Lower leg skin (tissue), 3 donors: ENCODE measurements at regions not wholly inside any gene's neighbourhood (a gene's known extent, or its start where the extent isn't known, plus 50 kb on each side); places are given as distances from the start of the nearest gene placed in this dataset.

Source experiments
- CTCF ChIP-seq, 3 donors: fragments of 450-650 bp; IDR thresholded peaks; one replicate each; pipeline ENCODE4 v1.5.1; 2016; ENCODE audit warnings: antibody characterized with exemption in 3 of 3, mild to moderate bottlenecking in 3 of 3, moderate library complexity in 2 of 3
- POLR2A ChIP-seq, 2 donors: fragments of 450-650 bp; IDR thresholded peaks; one replicate each; pipeline ENCODE4 v1.6.1; 2016 to 2017; ENCODE audit warnings: antibody characterized with exemption in 2 of 2, mild to moderate bottlenecking in 1 of 2, moderate library complexity in 1 of 2

- no peak for TF ChIP-seq CTCF (IDR thresholded peaks at IDR 0.05)
- no peak for TF ChIP-seq POLR2A (IDR thresholded peaks at IDR 0.05)
These were observed 192.7 kb upstream of the GPR12 start for GRCh38 chr13:26953291-26953690.
